ENCODE measurements at regions not wholly inside any gene's neighbourhood (a gene's known extent, or its start where the extent isn't known, plus 50 kb on each side); places are given as distances from the start of the nearest gene placed in this dataset.

GRCh38 chr10:108708363-108708762 lies 1214.9 kb downstream of the XPNPEP1 start:
- no peak overlapping the region for H2BK5ac ChIP-seq (ENCODE audit: low read depth, low read length)
- no peaks in the 10 kb centered on the region for H3K79me2 ChIP-seq (ENCODE audit: control insufficient read depth in 1 of 2, insufficient read depth in 2 of 2, low read length in 2 of 2)
- no peak overlapping the region for H4K8ac ChIP-seq (ENCODE audit: extremely low read depth, insufficient read depth, low read length)
- H3K56ac ChIP-seq (replicated peaks; ENCODE audit: insufficient read length, low read depth, low read length), result no peak overlapping the region
- CTCF ChIA-PET (ENCODE audit: partially characterized antibody), result interaction anchor here (1.0 to 1.3 kb wide), 2 partner anchors 13 to 15 kb away, joined by 3 read pairs; no protein-coding TSS in a partner anchor
- no peak overlapping the region for H3K14ac ChIP-seq (ENCODE audit: insufficient read length)
- H2BK12ac ChIP-seq (ENCODE audit: low read depth, low read length), result no peak overlapping the region
- 90% methylated on average over 4 of the region's 4 CpGs; no CpG with 5 or more reads in 1 of the 2 experiments for WGBS, 2 experiments (ENCODE audit: extremely low coverage in 1 of 2, insufficient coverage in 1 of 2, insufficient read length in 1 of 2, insufficient replicate concordance in 2 of 2, low coverage in 1 of 2, low lambda C conversion rate in 2 of 2, missing lambda C conversion rate in 1 of 2)
- no peak overlapping the region for H3K23ac ChIP-seq (ENCODE audit: insufficient read length)
- no peak overlapping the region for H2BK120ac ChIP-seq (replicated peaks; ENCODE audit: low read depth, low read length)
- H3K4ac ChIP-seq (replicated peaks; ENCODE audit: insufficient read length, low read depth, low read length), result no peak overlapping the region
- no peaks in the 10 kb centered on the region for H4K20me1 ChIP-seq (replicated peaks in 1 of 2; ENCODE audit: control insufficient read depth in 1 of 2, insufficient read depth in 2 of 2, low read length in 2 of 2)
- H3K18ac ChIP-seq (ENCODE audit: extremely low read depth, low read length), result no peak overlapping the region
- peaks cover 3 to 10% of the 10 kb centered on the region in 2 experiments for H3K9me3 ChIP-seq (ENCODE audit: insufficient read depth in 2 of 2, low read depth in 1 of 2, low read length in 1 of 2)
- no peaks in the 10 kb centered on the region; a peak in 1 of 8 replicates for H3K36me3 ChIP-seq (ENCODE audit: control insufficient read depth in 2 of 4, insufficient read depth in 4 of 4, low read length in 3 of 4)
- no peak overlapping the region for H3K4me3 ChIP-seq (ENCODE audit: extremely low read depth in 1 of 4, insufficient read depth in 2 of 4, low read depth in 3 of 4, low read length in 4 of 4)
- no peaks in the 10 kb centered on the region for H3K79me1 ChIP-seq (ENCODE audit: low read depth, low read length)
- TF ChIP-seq RBBP5 (IDR thresholded peaks at IDR 0.05; ENCODE audit: borderline replicate concordance, low read depth, low read length) (no peak), ASH2L (IDR thresholded peaks at IDR 0.05; ENCODE audit: low read length) (no peak), TAF1 (IDR thresholded peaks at IDR 0.05; ENCODE audit: low read depth, low read length) (no peak), ZNF274 (IDR thresholded peaks at IDR 0.05; ENCODE audit: borderline replicate concordance, extremely low read depth, low read length) (no peak), CTBP2 (IDR thresholded peaks at IDR 0.05; ENCODE audit: borderline replicate concordance, insufficient read depth, insufficient read length, low read length) (no peak), POLR2AphosphoS5 (IDR thresholded peaks at IDR 0.05; ENCODE audit: low read depth, low read length) (no peak), NRF1 (IDR thresholded peaks at IDR 0.05; ENCODE audit: low read depth, low read length) (no peak), EZH2 (IDR thresholded peaks at IDR 0.05; ENCODE audit: low read depth, low read length, severe bottlenecking) (no peak), GABPA (IDR thresholded peaks at IDR 0.05; ENCODE audit: borderline replicate concordance, insufficient read depth, low read length) (no peak), KDM4A (IDR thresholded peaks at IDR 0.05; ENCODE audit: low read depth, low read length, severe bottlenecking) (no peak)
- TF ChIP-seq, protein P1, sequence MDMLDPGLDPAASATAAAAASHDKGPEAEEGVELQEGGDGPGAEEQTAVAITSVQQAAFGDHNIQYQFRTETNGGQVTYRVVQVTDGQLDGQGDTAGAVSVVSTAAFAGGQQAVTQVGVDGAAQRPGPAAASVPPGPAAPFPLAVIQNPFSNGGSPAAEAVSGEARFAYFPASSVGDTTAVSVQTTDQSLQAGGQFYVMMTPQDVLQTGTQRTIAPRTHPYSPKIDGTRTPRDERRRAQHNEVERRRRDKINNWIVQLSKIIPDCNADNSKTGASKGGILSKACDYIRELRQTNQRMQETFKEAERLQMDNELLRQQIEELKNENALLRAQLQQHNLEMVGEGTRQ (IDR thresholded peaks at IDR 0.05; ENCODE audit: low read length), result no peak
- H2BK15ac ChIP-seq (ENCODE audit: low read length), result no peak overlapping the region
- no peaks in the 10 kb centered on the region for H3K4me1 ChIP-seq (replicated peaks in 1 of 4; ENCODE audit: control insufficient read depth in 3 of 4, insufficient read depth in 4 of 4, low read length in 3 of 4)
- FAIRE-seq (no peak), DNase-seq (ENCODE audit: low read depth in 1 of 2, low spot score in 2 of 2) (no peak)
- no peak overlapping the region for H2AK5ac ChIP-seq (ENCODE audit: low read depth, low read length)
- no peaks in the 10 kb centered on the region for H3K23me2 ChIP-seq (ENCODE audit: low read depth, low read length)
- no peaks in the 10 kb centered on the region for H3K27me3 ChIP-seq (replicated peaks in 1 of 4; ENCODE audit: control insufficient read depth in 3 of 4, extremely low read depth in 1 of 4, insufficient read depth in 3 of 4, low read length in 3 of 4)
- H4K91ac ChIP-seq (replicated peaks; ENCODE audit: insufficient read length, low read length), result no peak overlapping the region
- H2BK20ac ChIP-seq (ENCODE audit: low read length), result no peak overlapping the region
- no peak overlapping the region for H3K9ac ChIP-seq (replicated peaks in 1 of 4; ENCODE audit: extremely low read depth in 1 of 4, low read depth in 3 of 4, low read length in 3 of 4)
- H4K5ac ChIP-seq (ENCODE audit: insufficient read length, low read depth, low read length), result no peak overlapping the region
- H2AFZ ChIP-seq (ENCODE audit: low read length), result no peak overlapping the region
- H3K27ac ChIP-seq (ENCODE audit: low read depth, low read length), result no peak overlapping the region
- H3K4me2 ChIP-seq (ENCODE audit: insufficient read depth in 1 of 2, low read depth in 2 of 2, low read length in 2 of 2), result no peak overlapping the region
- POLR2A ChIA-PET (ENCODE audit: partially characterized antibody), result no interaction called here
